GM18526 (cell line): ENCODE measurements at regions not wholly inside any gene's neighbourhood (a gene's known extent, or its start where the extent isn't known, plus 50 kb on each side); places are given as distances from the start of the nearest gene placed in this dataset.

Source experiments
- POLR2A ChIP-seq: IDR thresholded peaks from 3 replicates; pipeline ENCODE4 v1.6.1; 2011; ENCODE audit not compliant: insufficient read length; ENCODE audit errors: extremely low read depth

- no peak for TF ChIP-seq POLR2A
Observed at GRCh38 chr10:130717083-130717482, 580.9 kb downstream of the GLRX3 start.

- no peak for TF ChIP-seq POLR2A
Observed at GRCh38 chr10:130719448-130719752, 583.2 kb downstream of the GLRX3 start.

GRCh38 chr10:130720235-130720634 lies 584.0 kb downstream of the GLRX3 start:
- no peak for TF ChIP-seq POLR2A

- TF ChIP-seq POLR2A, result no peak
Observed at GRCh38 chr10:130721971-130722370, 585.8 kb downstream of the GLRX3 start.

GRCh38 chr10:130723704-130724103 lies 587.5 kb downstream of the GLRX3 start:
- TF ChIP-seq POLR2A, result no peak

GRCh38 chr10:130725474-130725970 lies 586.0 kb downstream of the TCERG1L start:
- no peak for TF ChIP-seq POLR2A

GRCh38 chr10:130726996-130727725 lies 584.4 kb downstream of the TCERG1L start:
- TF ChIP-seq POLR2A, result no peak

GRCh38 chr10:130727766-130728490 lies 583.6 kb downstream of the TCERG1L start:
- no peak for TF ChIP-seq POLR2A

GRCh38 chr10:130728531-130729215 lies 582.8 kb downstream of the TCERG1L start:
- TF ChIP-seq POLR2A, result no peak

- TF ChIP-seq POLR2A, result no peak
Observed at GRCh38 chr10:130729876-130730275, 581.6 kb downstream of the TCERG1L start.

GRCh38 chr10:130737186-130737585 lies 574.3 kb downstream of the TCERG1L start:
- no peak for TF ChIP-seq POLR2A

- no peak for TF ChIP-seq POLR2A
Observed at GRCh38 chr10:130737621-130738020, 573.9 kb downstream of the TCERG1L start.

- no peak for TF ChIP-seq POLR2A
Observed at GRCh38 chr10:130739016-130739756, 572.3 kb downstream of the TCERG1L start.

GRCh38 chr10:130739757-130740145 lies 571.8 kb downstream of the TCERG1L start:
- no peak for TF ChIP-seq POLR2A

- no peak for TF ChIP-seq POLR2A
Observed at GRCh38 chr10:130740166-130740565, 571.4 kb downstream of the TCERG1L start.
